GM12878 (cell line): ENCODE measurements at regions not wholly inside any gene's neighbourhood (a gene's known extent, or its start where the extent isn't known, plus 50 kb on each side); places are given as distances from the start of the nearest gene placed in this dataset.

Source experiments
- CBX3 ChIP-seq: fragments of 200-600 bp; sonication (generic); IDR thresholded peaks from 2 replicates; pipeline ENCODE4 v1.6.1; 2016; ENCODE audit warnings: low read depth, borderline replicate concordance
- CHD1 ChIP-seq: IDR thresholded peaks from 2 replicates; pipeline ENCODE4 v1.6.1; 2012; ENCODE audit warnings: low read depth, low read length, improper control_type of control experiment
- DPF2 ChIP-seq: fragments of 450-650 bp; IDR thresholded peaks from 2 replicates; pipeline ENCODE4 v1.6.1; 2017; ENCODE audit warnings: mild to moderate bottlenecking
- IKZF2 ChIP-seq, 2 experiments: fragments of 450-650 bp; IDR thresholded peaks; 2 replicates each; pipeline ENCODE4 v1.6.1; 2017; ENCODE audit warnings: mild to moderate bottlenecking in 2 of 2, moderate library complexity in 2 of 2
- KAT2A ChIP-seq: conservative IDR thresholded peaks from 2 replicates; pipeline ENCODE4 v1.6.1; 2011; ENCODE audit warnings: low read depth, low read length; ENCODE audit not compliant: control insufficient read depth
- MEF2A ChIP-seq: IDR thresholded peaks from 2 replicates; pipeline ENCODE4 v1.6.1; 2011; ENCODE audit warnings: low read depth, mild to moderate bottlenecking, low read length, moderate library complexity; ENCODE audit not compliant: insufficient read depth
- NRF1 ChIP-seq: conservative IDR thresholded peaks from 2 replicates; pipeline ENCODE4 v1.6.1; 2011; ENCODE audit warnings: mild to moderate bottlenecking, low read depth, low read length, improper control_type of control experiment
- PAX8 ChIP-seq: fragments of 450-650 bp; IDR thresholded peaks from 2 replicates; pipeline ENCODE4 v1.6.1; 2017; ENCODE audit warnings: mild to moderate bottlenecking, moderate library complexity
- RELB ChIP-seq: fragments of 450-650 bp; IDR thresholded peaks from 2 replicates; pipeline ENCODE4 v1.6.1; 2017; ENCODE audit warnings: low read depth, mild to moderate bottlenecking, moderate library complexity
- RFX5 ChIP-seq: IDR thresholded peaks from 2 replicates; pipeline ENCODE4 v1.6.1; 2011; ENCODE audit warnings: low read depth, low read length, improper control_type of control experiment
- SMARCA5 ChIP-seq: fragments of 450-650 bp; IDR thresholded peaks from 2 replicates; pipeline ENCODE4 v1.6.1; 2017; ENCODE audit warnings: mild to moderate bottlenecking
- TARDBP ChIP-seq: IDR thresholded peaks from 2 replicates; pipeline ENCODE4 v1.6.1; 2016; ENCODE audit warnings: borderline replicate concordance
- ZNF384 ChIP-seq: IDR thresholded peaks from 2 replicates; pipeline ENCODE4 v1.6.1; 2012; ENCODE audit warnings: low read depth, mild to moderate bottlenecking, low read length, improper control_type of control experiment, borderline replicate concordance
- TF ChIP-seq, protein P1 (sequence below): fragments of 450-650 bp; IDR thresholded peaks from 2 replicates; pipeline ENCODE4 v1.6.1; 2018; ENCODE audit warnings: mild to moderate bottlenecking, low read depth, moderate library complexity; ENCODE audit not compliant: partially characterized antibody
- TF ChIP-seq, protein P2 (sequence below): fragments of 450-650 bp; formaldehyde crosslinking; IDR thresholded peaks from 2 replicates; pipeline ENCODE4 v1.5.0; 2022; ENCODE audit warnings: mild to moderate bottlenecking, missing genetic modification characterization

DNA sequence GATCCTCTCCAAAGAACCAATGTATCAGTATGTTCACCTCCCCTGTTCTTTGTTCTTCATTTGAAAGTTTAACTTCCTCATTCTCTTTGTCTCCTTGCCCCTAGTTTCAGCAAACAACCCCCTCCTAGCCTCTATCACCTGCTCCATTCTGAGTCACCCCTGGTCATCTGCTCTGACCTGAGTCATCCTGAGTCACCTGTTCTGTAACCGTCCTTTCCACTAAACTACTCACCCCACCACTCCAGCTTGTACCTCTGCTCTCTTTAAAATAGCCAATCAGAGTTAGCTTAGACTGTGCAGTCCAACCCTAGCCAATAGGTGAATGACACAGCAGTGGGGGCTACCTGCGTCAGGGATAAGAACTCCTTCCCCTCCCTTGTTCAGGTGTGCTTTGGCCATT, 249.8 kb upstream of the AADAT start (continued):
- TF ChIP-seq DPF2 (no peak), CBX3 (no peak), CHD1 (no peak), RELB (0 out of 2 replicates have a peak, but pooled peaks have one; percentile 21), IKZF2 (IDR thresholded peaks at IDR 0.05) (no peak), TARDBP (no peak), MEF2A (no peak), RFX5 (no peak), SMARCA5 (no peak), NRF1 (no peak), ZNF384 (no peak), PAX8 (no peak), KAT2A (no peak)
- TF ChIP-seq, protein P1, sequence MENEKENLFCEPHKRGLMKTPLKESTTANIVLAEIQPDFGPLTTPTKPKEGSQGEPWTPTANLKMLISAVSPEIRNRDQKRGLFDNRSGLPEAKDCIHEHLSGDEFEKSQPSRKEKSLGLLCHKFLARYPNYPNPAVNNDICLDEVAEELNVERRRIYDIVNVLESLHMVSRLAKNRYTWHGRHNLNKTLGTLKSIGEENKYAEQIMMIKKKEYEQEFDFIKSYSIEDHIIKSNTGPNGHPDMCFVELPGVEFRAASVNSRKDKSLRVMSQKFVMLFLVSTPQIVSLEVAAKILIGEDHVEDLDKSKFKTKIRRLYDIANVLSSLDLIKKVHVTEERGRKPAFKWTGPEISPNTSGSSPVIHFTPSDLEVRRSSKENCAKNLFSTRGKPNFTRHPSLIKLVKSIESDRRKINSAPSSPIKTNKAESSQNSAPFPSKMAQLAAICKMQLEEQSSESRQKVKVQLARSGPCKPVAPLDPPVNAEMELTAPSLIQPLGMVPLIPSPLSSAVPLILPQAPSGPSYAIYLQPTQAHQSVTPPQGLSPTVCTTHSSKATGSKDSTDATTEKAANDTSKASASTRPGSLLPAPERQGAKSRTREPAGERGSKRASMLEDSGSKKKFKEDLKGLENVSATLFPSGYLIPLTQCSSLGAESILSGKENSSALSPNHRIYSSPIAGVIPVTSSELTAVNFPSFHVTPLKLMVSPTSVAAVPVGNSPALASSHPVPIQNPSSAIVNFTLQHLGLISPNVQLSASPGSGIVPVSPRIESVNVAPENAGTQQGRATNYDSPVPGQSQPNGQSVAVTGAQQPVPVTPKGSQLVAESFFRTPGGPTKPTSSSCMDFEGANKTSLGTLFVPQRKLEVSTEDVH: no peak
- TF ChIP-seq, protein P2, sequence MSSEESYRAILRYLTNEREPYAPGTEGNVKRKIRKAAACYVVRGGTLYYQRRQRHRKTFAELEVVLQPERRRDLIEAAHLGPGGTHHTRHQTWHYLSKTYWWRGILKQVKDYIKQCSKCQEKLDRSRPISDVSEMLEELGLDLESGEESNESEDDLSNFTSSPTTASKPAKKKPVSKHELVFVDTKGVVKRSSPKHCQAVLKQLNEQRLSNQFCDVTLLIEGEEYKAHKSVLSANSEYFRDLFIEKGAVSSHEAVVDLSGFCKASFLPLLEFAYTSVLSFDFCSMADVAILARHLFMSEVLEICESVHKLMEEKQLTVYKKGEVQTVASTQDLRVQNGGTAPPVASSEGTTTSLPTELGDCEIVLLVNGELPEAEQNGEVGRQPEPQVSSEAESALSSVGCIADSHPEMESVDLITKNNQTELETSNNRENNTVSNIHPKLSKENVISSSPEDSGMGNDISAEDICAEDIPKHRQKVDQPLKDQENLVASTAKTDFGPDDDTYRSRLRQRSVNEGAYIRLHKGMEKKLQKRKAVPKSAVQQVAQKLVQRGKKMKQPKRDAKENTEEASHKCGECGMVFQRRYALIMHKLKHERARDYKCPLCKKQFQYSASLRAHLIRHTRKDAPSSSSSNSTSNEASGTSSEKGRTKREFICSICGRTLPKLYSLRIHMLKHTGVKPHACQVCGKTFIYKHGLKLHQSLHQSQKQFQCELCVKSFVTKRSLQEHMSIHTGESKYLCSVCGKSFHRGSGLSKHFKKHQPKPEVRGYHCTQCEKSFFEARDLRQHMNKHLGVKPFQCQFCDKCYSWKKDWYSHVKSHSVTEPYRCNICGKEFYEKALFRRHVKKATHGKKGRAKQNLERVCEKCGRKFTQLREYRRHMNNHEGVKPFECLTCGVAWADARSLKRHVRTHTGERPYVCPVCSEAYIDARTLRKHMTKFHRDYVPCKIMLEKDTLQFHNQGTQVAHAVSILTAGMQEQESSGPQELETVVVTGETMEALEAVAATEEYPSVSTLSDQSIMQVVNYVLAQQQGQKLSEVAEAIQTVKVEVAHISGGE: no peak
